Liver (tissue), 8 donors: ENCODE measurements at regions not wholly inside any gene's neighbourhood (a gene's known extent, or its start where the extent isn't known, plus 50 kb on each side); places are given as distances from the start of the nearest gene placed in this dataset.

Source experiments
- DNase-seq: peaks from one replicate; pipeline ENCODE4 v3.0.0-alpha.2; 2017; ENCODE audit warnings: low spot score
- H3K27ac ChIP-seq, 2 donors: one replicate each; pipeline ENCODE4 v1.7.0; 2013; ENCODE audit warnings: inconsistent platforms in 2 of 2, low read length in 2 of 2, control low read depth in 1 of 2, low read depth in 1 of 2, mild to moderate bottlenecking in 1 of 2
- H3K27me3 ChIP-seq, 4 donors: one replicate each; pipeline versions ENCODE4 v1.6.1 to v1.7.0; 2013; ENCODE audit warnings: low read length in 3 of 4, inconsistent platforms in 1 of 4, mild to moderate bottlenecking in 1 of 4, moderate library complexity in 1 of 4; ENCODE audit not compliant: control insufficient read depth in 4 of 4, insufficient read depth in 4 of 4
- H3K36me3 ChIP-seq, 4 donors: one replicate each; pipeline versions ENCODE4 v1.6.1 to v1.7.0; 2013; ENCODE audit warnings: low read length in 3 of 4, mild to moderate bottlenecking in 3 of 4, low read depth in 1 of 4, moderate library complexity in 1 of 4; ENCODE audit not compliant: control insufficient read depth in 4 of 4, insufficient read depth in 3 of 4
- H3K4me1 ChIP-seq, 4 donors: one replicate each; pipeline versions ENCODE4 v1.6.1 to v1.7.0; 2013; ENCODE audit warnings: low read length in 3 of 4, mild to moderate bottlenecking in 3 of 4, moderate library complexity in 1 of 4; ENCODE audit not compliant: control insufficient read depth in 4 of 4, insufficient read depth in 4 of 4
- H3K4me3 ChIP-seq, 3 donors: one replicate each; pipeline versions ENCODE4 v1.6.1 to v1.7.0; 2013; ENCODE audit warnings: low read length in 3 of 3, control low read depth in 1 of 3, low read depth in 1 of 3, mild to moderate bottlenecking in 1 of 3
- H3K9ac ChIP-seq, 2 donors: one replicate each; pipeline ENCODE4 v1.7.0; 2013; ENCODE audit warnings: low read length in 2 of 2, mild to moderate bottlenecking in 2 of 2, moderate library complexity in 2 of 2, control low read depth in 1 of 2, low read depth in 1 of 2
- H3K9me3 ChIP-seq, 4 donors: one replicate each; pipeline versions ENCODE4 v1.6.1 to v1.7.0; 2013; ENCODE audit warnings: low read length in 3 of 4; ENCODE audit not compliant: control insufficient read depth in 4 of 4
- ATF3 ChIP-seq: IDR thresholded peaks from 2 replicates; pipeline ENCODE4 v1.6.1; 2016; ENCODE audit warnings: antibody characterized with exemption
- CTCF ChIP-seq: fragments of 150-350 bp; IDR thresholded peaks from 2 replicates; pipeline ENCODE4 v1.5.1; 2017; ENCODE audit warnings: improper control_type of control experiment, low read depth, low read length; ENCODE audit not compliant: missing input control
- FOXA1 ChIP-seq: IDR thresholded peaks from 2 replicates; pipeline ENCODE4 v1.6.1; 2016; ENCODE audit warnings: antibody characterized with exemption
- FOXA2 ChIP-seq: IDR thresholded peaks from 2 replicates; pipeline ENCODE4 v1.6.1; 2016; ENCODE audit warnings: antibody characterized with exemption
- HNF4A ChIP-seq, 2 donors: conservative IDR thresholded peaks; 2 replicates each; pipeline ENCODE4 v1.6.1; 2016; ENCODE audit warnings: antibody characterized with exemption in 2 of 2, mild to moderate bottlenecking in 2 of 2
- HNF4G ChIP-seq: IDR thresholded peaks from 2 replicates; pipeline ENCODE4 v1.6.1; 2016; ENCODE audit warnings: antibody characterized with exemption
- JUND ChIP-seq, 2 donors: IDR thresholded peaks; 2 replicates each; pipeline ENCODE4 v1.6.1; 2016; ENCODE audit warnings: antibody characterized with exemption in 2 of 2
- MAX ChIP-seq: IDR thresholded peaks from 2 replicates; pipeline ENCODE4 v1.6.1; 2016; ENCODE audit warnings: antibody characterized with exemption
- NR2F2 ChIP-seq: IDR thresholded peaks from 2 replicates; pipeline ENCODE4 v1.6.1; 2016; ENCODE audit warnings: antibody characterized with exemption
- RAD21 ChIP-seq, 2 donors: IDR thresholded peaks; 2 replicates each; pipeline ENCODE4 v1.6.1; 2016; ENCODE audit warnings: antibody characterized with exemption in 2 of 2, mild to moderate bottlenecking in 2 of 2
- REST ChIP-seq: IDR thresholded peaks from 2 replicates; pipeline ENCODE4 v1.6.1; 2016; ENCODE audit warnings: antibody characterized with exemption, mild to moderate bottlenecking
- RXRA ChIP-seq, 2 donors: IDR thresholded peaks; 2 replicates each; pipeline ENCODE4 v1.6.1; 2017 to 2018; ENCODE audit warnings: antibody characterized with exemption in 2 of 2, mild to moderate bottlenecking in 1 of 2
- SP1 ChIP-seq: IDR thresholded peaks from 2 replicates; pipeline ENCODE4 v1.6.1; 2018; ENCODE audit warnings: antibody characterized with exemption, mild to moderate bottlenecking
- TAF1 ChIP-seq: conservative IDR thresholded peaks from 2 replicates; pipeline ENCODE4 v1.6.1; 2016; ENCODE audit warnings: antibody characterized with exemption, mild to moderate bottlenecking
- YY1 ChIP-seq: IDR thresholded peaks from 2 replicates; pipeline ENCODE4 v1.6.1; 2016; ENCODE audit warnings: antibody characterized with exemption, mild to moderate bottlenecking
- ZBTB33 ChIP-seq: IDR thresholded peaks from 2 replicates; pipeline ENCODE4 v1.6.1; 2016; ENCODE audit warnings: antibody characterized with exemption
- WGBS: extraction: QIAGEN DNeasy Blood & Tissue Kit; methylation state at CpG from one replicate; pipeline ENCODE4 v1.1.7; 2013; 5-methylcytosine and 5-hydroxymethylcytosine counted together
- donor health status: healthy.
- donor health status: healthy.
- donor health status: healthy.
- donor health status: healthy.
- donor health status: healthy.

- Histone ChIP-seq H3K4me1 (no peaks in the 10 kb centered on the region), H3K36me3 (no peaks in the 10 kb centered on the region), H3K4me3 (no peak overlapping the region), H3K9ac (no peak overlapping the region), H3K27me3 (no peaks in the 10 kb centered on the region), H3K27ac (no peak overlapping the region), H3K9me3 (peaks cover 0 to 2% (median 0%) of the 10 kb centered on the region in 4 donors)
- TF ChIP-seq JUND (IDR thresholded peaks at IDR 0.05) (no peak), HNF4A (conservative IDR thresholded peaks at IDR 0.05) (no peak), REST (no peak), NR2F2 (no peak), ATF3 (no peak), FOXA1 (no peak), CTCF (no peak), ZBTB33 (no peak), FOXA2 (no peak), SP1 (no peak), TAF1 (no peak), MAX (no peak), HNF4G (no peak), RAD21 (IDR thresholded peaks at IDR 0.05) (no peak), YY1 (no peak), RXRA (IDR thresholded peaks at IDR 0.05) (no peak)
- WGBS, result 56% methylated on average over 1 of the region's 1 CpG
- no peak for DNase-seq
Observed at GRCh38 chr4:17309567-17310268, 202.2 kb downstream of the QDPR start.

GRCh38 chr4:17301869-17302268 is 210.0 kb downstream of the QDPR start:
- TF ChIP-seq FOXA2 (no peak), ZBTB33 (no peak), FOXA1 (no peak), YY1 (no peak)
- H3K4me3 ChIP-seq, result no peak overlapping the region
- H3K27ac ChIP-seq, result no peak overlapping the region
- H3K27me3 ChIP-seq, result no peaks in the 10 kb centered on the region
- H3K36me3 ChIP-seq, result no peaks in the 10 kb centered on the region
- no peaks in the 10 kb centered on the region for H3K9me3 ChIP-seq
- DNase-seq, result no peak
- H3K4me1 ChIP-seq, result no peaks in the 10 kb centered on the region
- H3K9ac ChIP-seq, result no peak overlapping the region
- 55% methylated on average over 3 of the region's 3 CpGs for WGBS
